ENCODE measurements at regions not wholly inside any gene's neighbourhood (a gene's known extent, or its start where the extent isn't known, plus 50 kb on each side); places are given as distances from the start of the nearest gene placed in this dataset.

DNA sequence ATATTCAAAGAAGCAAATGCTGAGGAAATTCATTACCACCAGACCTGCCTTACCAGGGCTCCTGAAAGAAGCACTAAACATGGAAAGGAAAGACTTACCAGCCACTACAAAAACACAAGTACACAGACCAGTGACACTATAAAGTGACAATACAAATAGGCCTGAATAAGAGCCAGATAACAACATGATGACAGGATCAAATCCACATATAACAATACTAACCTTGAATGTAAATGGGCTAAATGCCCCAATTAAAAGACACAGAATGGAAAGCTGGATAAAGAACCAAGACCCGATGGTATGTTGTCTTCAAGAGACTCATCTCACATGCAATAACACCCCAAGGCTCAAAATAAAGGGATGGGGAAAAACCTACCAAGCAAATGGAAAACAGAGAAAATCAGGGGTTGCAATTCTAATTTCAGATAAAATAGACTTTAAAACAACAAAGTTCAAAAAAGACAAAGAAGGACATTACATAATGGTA, 353.4 kb downstream of the LNPK start:
- TF ChIP-seq, protein P1, sequence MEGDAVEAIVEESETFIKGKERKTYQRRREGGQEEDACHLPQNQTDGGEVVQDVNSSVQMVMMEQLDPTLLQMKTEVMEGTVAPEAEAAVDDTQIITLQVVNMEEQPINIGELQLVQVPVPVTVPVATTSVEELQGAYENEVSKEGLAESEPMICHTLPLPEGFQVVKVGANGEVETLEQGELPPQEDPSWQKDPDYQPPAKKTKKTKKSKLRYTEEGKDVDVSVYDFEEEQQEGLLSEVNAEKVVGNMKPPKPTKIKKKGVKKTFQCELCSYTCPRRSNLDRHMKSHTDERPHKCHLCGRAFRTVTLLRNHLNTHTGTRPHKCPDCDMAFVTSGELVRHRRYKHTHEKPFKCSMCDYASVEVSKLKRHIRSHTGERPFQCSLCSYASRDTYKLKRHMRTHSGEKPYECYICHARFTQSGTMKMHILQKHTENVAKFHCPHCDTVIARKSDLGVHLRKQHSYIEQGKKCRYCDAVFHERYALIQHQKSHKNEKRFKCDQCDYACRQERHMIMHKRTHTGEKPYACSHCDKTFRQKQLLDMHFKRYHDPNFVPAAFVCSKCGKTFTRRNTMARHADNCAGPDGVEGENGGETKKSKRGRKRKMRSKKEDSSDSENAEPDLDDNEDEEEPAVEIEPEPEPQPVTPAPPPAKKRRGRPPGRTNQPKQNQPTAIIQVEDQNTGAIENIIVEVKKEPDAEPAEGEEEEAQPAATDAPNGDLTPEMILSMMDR (conservative IDR thresholded peaks at IDR 0.05; ENCODE audit: low read depth, low read length) = no peak
- no peak for TF ChIP-seq EZH2 (IDR thresholded peaks at IDR 0.05; ENCODE audit: borderline replicate concordance, low read depth, low read length, poor library complexity, severe bottlenecking)

All from A673 (cell line).